ENCODE measurements at regions not wholly inside any gene's neighbourhood (a gene's known extent, or its start where the extent isn't known, plus 50 kb on each side); places are given as distances from the start of the nearest gene placed in this dataset.
A peak's percentile ranks its signal among the peaks of the same experiment; 100 is the strongest.
"Not testable (repeated sequence)": the region's sequence is repeated elsewhere in the genome, so short reads cannot be mapped to it uniquely, and the experiment has no call there.

DNA sequence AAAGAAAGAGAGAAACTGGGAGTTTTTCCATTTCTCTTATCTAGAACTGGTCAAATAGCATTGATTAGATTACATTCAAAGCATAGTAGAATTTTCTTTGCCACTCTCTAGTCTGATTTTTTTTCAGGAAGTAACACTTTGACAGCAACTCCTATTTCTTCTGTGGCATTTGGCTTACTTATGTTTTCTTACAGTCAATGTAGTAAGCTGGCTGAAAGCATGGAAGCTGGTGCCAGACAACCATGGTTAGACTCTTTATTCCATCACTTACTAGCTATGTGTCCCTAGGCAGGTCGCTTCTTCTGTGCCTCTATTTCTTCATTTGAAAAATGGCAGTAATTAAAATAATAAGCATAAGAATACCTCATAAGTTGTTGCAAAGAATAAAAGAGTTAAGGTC lies 54.2 kb upstream of the OPRM1 start:
- no peak for DNase-seq (ENCODE audit: low read depth, low spot score)

- DNase-seq (ENCODE audit: low read depth, low spot score), result no peak
These were observed 58.9 kb upstream of the OPRM1 start for GRCh38 chr6:153980171-153980570.

DNA sequence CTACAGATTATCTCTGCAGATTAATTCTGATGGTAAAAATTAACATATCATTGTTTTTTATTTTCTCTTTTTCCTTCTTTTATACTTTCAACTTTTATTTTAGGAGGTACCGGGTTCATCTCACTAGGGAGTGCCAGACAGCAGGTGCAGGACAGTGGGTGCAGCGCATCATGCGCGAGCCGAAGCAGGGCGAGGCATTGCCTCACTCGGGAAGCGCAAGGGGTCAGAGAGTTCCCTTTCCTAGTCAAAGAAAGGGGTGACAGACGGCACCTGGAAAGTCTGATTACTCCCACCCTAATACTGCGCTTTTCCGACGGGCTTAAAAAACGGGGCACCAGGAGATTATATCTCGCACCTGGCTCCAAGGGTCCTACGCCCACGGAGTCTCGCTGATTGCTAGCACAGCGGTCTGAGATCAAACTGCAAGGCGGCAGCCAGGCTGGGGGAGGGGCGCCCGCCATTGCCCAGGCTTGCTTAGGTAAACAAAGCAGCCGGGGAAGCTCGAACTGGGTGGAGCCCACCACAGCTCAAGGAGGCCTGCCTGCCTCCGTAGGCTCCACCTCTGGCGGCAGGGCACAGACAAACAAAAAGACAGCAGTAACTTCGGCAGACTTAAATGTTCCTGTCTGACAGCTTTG lies 60.0 kb upstream of the OPRM1 start:
- not testable (repeated sequence) for DNase-seq (ENCODE audit: low read depth, low spot score)

GRCh38 chr6:153976921-153977693 lies 61.9 kb upstream of the OPRM1 start:
- DNase-seq (ENCODE audit: low read depth, low spot score), result peak; percentile 39

DNA sequence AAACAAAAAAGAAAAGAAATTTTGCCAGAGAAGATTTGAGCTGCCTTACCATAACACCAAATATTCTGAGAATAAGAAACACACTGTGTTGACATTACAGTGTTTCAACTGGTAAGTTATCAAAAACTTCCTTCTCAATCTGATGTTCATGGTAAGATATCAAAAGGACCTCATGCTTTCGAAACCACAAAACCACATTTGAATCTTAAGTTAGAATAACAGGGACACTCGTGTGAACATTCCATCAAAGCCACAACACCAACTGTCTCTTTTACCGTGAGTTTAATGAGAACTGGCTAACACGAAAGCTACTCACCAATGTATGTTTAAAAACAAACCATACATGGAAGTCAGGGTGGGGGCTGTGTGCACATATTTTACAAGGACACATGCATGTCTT lies 73.0 kb upstream of the OPRM1 start:
- peak; percentile 31 for DNase-seq (ENCODE audit: low read depth, low spot score)

DNA sequence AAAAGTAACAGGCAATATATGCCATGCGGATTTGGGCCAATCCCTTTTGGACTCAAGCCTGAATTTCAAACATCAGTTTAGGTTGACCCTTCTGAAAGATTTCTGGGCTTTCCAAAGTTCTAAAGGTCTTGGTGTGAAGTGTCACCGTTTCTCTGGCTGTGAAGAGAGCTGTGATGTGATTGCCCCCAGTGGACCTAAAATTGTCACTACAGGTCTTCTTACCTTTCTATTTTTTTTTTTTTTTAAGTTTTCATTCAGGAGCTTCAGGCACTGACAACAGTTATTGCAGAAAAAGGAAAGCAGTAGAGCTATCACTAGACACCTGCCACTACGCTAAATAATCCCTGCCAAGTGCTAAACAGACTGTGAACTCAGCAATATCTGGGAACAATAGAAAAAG lies 75.7 kb upstream of the OPRM1 start:
- no peak for DNase-seq (ENCODE audit: low read depth, low spot score)

- DNase-seq (ENCODE audit: low read depth, low spot score), result no peak
These were observed 76.5 kb upstream of the OPRM1 start for GRCh38 chr6:153962555-153962954.

GRCh38 chr6:153960741-153961140 lies 78.3 kb upstream of the OPRM1 start:
- no peak for DNase-seq (ENCODE audit: low read depth, low spot score)

DNA sequence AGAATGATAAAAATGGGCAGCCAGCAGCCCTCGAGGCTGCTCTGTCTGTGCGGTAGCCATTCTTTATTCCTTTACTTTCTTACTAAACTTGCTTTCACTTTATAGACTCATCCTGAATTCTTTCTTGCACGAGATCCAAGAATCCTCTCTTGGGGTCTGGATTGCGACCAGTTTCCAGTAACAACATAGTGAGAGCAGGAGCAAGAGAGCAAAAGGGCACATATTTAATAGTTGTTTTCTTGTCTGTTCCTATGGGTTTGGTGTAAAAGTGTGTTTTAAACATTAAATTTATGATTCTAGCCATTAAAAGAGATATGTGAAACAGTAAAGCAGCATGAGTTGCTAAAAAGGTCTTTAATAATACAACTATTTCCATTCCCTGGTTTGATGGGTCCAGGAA lies 78.8 kb upstream of the OPRM1 start:
- no peak for DNase-seq (ENCODE audit: low read depth, low spot score)

GRCh38 chr6:153959276-153959675 lies 79.8 kb upstream of the OPRM1 start:
- no peak for DNase-seq (ENCODE audit: low read depth, low spot score)

DNA sequence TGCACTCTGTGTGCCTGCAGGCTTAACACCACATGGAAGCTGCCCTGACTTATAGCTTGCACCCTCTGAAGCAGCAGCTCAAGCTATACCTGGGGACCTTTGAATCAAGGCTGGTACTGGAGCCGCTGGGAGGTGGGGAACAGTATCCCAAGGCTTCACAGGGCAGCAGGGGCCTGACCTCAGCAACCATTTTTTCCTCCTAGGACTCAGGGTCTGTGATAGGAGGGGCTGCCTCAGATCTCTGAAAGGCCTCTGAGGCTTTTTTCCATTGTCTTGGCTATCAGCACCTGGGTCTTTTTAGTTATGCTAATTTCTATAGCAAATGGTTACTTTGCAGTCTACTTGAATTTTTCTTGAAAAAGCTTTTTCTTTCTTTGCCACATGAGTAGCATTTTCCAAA lies 80.2 kb upstream of the OPRM1 start:
- DNase-seq (ENCODE audit: low read depth, low spot score), result no peak

- DNase-seq (ENCODE audit: low read depth, low spot score), result no peak
These were observed 81.6 kb upstream of the OPRM1 start for GRCh38 chr6:153957394-153957793.

DNA sequence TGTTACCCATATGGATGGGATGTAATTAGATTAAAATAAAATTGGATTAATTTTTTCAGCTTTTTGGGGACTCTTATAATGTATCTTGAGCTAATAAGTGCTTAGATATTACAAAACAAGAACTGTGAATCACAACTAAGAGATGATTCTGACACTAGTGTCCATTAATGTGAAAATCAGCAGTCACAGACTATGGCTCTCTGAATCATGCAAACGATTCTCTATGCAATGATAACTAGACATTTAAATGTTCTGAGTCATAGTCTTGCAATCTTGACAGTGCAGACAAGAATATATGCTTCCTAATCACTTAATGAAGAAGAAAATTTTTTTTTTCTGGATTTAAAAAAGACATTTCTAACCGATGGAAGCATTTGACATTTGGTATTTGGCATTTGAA lies 82.2 kb upstream of the OPRM1 start:
- no peak for DNase-seq (ENCODE audit: low read depth, low spot score)

- DNase-seq (ENCODE audit: low read depth, low spot score), result no peak
These were observed 89.4 kb upstream of the OPRM1 start for GRCh38 chr6:153949616-153950015.

- peak; percentile 13 for DNase-seq (ENCODE audit: low read depth, low spot score)
These were observed 91.1 kb upstream of the OPRM1 start for GRCh38 chr6:153947808-153948447.

GRCh38 chr6:153944201-153944600 lies 94.8 kb upstream of the OPRM1 start:
- DNase-seq (ENCODE audit: low read depth, low spot score), result no peak

GRCh38 chr6:153942361-153942760 lies 96.7 kb upstream of the OPRM1 start:
- no peak for DNase-seq (ENCODE audit: low read depth, low spot score)

- DNase-seq (ENCODE audit: low read depth, low spot score), result no peak
These were observed 97.3 kb upstream of the OPRM1 start for GRCh38 chr6:153941768-153942167.

DNA sequence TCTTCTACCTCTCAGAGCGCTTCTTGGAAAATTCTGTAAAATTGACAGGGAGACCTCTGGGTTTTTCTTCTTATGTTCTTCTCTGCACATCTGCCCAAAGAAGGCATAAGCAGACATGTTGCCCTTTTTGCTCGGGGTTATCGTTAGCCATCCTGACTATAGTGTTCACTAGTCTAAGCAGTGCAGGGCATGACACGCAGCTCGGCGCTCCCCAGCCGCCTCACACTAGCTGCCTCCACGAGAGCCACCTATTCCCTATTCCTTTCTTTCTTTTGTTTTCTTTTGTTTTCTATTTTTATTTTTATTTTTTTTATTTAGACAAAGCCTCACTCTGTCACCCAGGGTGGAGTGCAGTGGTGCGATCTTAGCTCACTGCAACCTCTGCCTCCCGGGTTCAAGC lies 100.2 kb upstream of the OPRM1 start:
- no peak for DNase-seq (ENCODE audit: low read depth, low spot score)

- DNase-seq (ENCODE audit: low read depth, low spot score), result no peak
These were observed 107.6 kb upstream of the OPRM1 start for GRCh38 chr6:153931431-153931830.

- no peak for DNase-seq (ENCODE audit: low read depth, low spot score)
These were observed 111.2 kb upstream of the OPRM1 start for GRCh38 chr6:153927867-153928266.

DNA sequence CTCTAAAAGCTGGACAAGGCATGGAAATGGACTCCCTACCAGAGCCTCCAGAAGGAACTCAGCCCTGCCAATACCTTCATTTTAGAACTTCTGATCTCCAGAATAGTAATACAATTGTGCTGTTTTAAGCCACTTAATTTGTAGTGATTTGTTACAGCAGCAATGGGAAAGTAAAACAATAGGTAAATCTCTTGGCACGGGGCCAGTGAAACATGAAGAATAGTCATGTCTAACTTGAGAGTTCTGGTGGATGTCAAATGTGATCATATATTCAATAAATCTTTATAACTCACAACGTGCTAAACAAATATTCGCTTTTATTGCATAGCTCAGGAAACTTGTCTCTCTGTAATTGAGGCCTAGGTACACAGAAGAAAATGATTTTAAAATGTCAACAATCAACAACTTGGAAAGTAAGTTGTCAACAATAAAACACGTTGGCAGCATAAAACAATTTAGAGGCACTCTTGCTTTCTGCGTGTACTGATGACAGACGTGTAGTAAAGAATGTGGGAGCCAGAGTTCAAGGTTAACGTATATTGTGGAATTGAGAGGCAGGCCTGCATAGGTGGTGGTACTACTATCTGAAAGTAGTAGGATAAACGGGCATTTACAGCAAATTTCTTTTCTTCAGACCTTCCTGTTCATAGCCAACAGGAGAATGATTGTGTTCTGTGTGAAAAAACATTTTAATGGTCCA lies 140.5 kb upstream of the OPRM1 start:
- no peak for DNase-seq (ENCODE audit: low read depth, low spot score)
